ENCODE measurements at regions not wholly inside any gene's neighbourhood (a gene's known extent, or its start where the extent isn't known, plus 50 kb on each side); places are given as distances from the start of the nearest gene placed in this dataset.

DNA sequence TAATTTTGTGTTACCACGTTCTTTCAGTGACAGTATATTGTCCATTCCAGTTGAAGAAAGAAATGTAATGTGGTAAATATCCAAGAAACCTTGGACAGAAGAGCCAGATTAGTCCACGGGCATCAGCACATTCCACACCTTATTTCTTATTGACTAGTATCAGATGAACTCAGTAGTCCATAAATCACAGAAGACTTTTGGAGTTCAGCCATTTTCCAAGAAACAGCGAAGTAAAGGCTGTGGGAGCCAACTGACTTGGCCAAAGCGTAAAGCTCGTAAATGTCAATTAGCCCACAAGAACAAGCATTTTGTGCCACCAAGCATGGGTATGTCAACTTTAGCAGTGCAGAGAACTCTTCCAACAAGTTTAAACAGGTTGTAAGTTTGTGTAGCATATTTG, 60.2 kb upstream of the STARD4 start:
- DNase-seq = no peak

DNA sequence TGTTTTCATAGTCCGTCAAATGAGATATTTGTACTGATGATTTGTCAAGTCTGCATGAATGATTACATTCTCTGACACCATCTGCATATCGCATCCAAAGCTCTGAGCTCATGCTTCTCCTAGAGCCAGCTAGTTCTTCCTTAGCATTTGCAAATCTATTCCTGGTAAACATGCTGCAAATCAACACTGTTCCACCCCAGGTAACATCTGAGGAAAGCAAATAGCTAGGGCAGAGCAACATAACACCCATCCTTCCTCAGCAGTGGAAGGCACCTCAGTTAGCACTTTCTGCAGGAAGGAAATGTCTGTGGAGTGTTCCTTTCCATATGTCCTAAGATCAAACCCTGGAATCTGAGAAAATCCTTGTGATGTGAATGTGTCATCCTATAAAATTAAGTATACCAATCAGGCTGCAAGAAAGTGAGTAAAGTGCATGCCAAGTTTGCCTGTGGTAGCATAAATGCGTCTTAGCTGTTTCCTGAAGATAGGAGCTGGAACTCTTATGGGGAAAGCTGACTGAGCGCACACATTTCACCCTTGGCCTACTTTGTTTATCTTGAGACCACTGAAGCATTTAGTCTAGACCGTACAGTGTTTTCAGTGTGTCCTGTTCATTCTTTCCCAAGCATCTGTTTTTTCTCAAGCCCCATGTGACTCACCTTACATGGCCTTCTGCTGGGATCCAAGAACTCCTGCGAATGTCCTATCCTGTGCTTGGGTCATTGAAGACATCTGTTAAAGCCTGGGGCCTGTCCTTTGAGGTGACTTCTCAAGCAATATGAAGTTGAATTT, 50.9 kb upstream of the STARD4 start:
- no peak for DNase-seq

DNA sequence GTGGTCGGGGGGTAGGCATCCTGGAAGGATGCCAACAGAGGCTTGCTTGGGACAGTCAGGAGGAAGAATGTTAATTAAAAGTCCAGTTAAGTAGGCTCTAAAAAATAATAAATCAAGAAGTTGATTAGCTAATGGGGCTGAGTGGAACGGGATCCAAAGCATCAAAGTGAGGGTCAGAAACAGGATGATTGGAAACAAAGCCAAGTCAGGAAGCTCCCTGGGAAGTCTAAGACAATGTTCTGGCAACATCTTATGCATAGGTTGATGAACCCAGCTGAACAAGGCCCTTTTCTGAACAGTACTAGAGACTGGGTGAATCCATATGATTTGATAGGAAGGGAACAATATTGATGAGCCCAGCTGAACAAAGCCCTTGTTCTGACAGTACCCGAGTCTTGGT, 50.2 kb upstream of the STARD4 start:
- DNase-seq = no peak

Measured in stimulated activated CD4-positive, alpha-beta T cell treated with anti-CD3 and anti-CD28 coated beads, Interleukin-4, amount 100 ng/mL, for 4 hours (primary cell).